ENCODE measurements at regions not wholly inside any gene's neighbourhood (a gene's known extent, or its start where the extent isn't known, plus 50 kb on each side); places are given as distances from the start of the nearest gene placed in this dataset.

- DNase-seq, result no peak
These were observed 156.7 kb downstream of the DCAF12L1 start for GRCh38 chrX:126395909-126396308.

- no peak for DNase-seq
These were observed 157.9 kb downstream of the DCAF12L1 start for GRCh38 chrX:126394681-126395080.

GRCh38 chrX:126393284-126393683 lies 159.3 kb downstream of the DCAF12L1 start:
- DNase-seq, result no peak

GRCh38 chrX:126376465-126376864 lies 176.1 kb downstream of the DCAF12L1 start:
- DNase-seq, result no peak

DNA sequence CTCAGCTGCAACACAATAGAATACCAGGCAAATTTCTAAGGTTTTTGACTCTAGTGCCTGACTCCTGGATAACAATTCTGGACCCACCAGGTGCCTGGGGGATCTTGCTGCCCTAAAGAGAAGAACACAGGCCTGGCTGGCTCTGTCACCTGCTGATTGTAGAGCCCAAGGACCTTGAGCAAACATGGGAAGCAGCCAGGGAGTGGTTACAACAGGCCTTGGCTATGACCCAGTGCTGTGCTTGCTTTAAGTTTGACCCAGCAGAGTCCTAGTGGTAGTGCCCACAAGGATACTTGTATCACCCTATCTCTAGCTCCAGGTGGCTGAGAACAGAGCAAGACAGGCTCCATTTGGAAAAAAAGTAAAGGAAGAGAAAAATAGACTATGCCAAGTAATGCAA lies 176.8 kb upstream of the DCAF12L2 start:
- peak; percentile 2 for DNase-seq

DNA sequence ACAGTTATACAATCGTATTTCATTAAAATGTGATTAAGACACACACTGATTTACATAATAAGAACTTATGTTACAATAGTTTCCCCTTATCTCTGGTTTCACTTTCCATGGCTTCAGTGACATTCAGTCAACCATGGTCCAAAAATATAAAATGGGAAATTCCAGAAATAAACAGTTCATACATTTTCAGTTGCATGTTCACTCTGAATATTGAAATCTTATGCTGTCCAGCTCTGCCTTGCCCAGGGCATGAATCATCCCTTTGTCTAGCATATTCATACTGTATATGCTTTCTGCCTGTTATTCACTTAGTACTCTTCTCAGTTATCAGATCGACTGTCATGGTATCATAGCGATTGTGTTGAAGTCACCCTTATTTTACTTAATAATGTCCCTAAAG lies 173.8 kb upstream of the DCAF12L2 start:
- no peak for DNase-seq

DNA sequence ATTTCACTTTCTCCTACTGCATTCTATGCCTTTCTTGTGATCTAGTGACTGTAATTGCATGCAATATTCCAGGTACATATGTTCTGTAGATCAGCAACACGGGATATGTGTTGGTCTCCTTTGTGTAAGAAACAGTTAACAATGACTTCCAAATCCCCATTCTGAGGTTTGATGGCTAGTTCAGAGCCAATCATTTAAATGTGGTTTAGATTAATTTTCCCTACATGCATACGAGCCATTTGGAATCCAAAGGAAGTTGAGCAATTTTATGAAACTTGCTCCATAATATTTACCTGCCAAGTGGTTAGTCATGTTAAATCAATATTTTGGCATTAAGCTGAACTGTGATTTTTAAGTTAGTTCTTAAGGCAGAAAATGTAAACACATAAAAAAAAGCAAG lies 172.8 kb upstream of the DCAF12L2 start:
- DNase-seq, result no peak

- no peak for DNase-seq
These were observed 134.3 kb upstream of the DCAF12L2 start for GRCh38 chrX:126300401-126300800.

GRCh38 chrX:126272795-126273497 lies 106.9 kb upstream of the DCAF12L2 start:
- no peak for DNase-seq

- DNase-seq, result no peak
These were observed 99.0 kb upstream of the DCAF12L2 start for GRCh38 chrX:126265116-126265515.

GRCh38 chrX:126238220-126238619 lies 72.1 kb upstream of the DCAF12L2 start:
- no peak for DNase-seq

GRCh38 chrX:126237524-126237923 lies 71.4 kb upstream of the DCAF12L2 start:
- no peak for DNase-seq
